DND-41 (cell line): ENCODE measurements at regions not wholly inside any gene's neighbourhood (a gene's known extent, or its start where the extent isn't known, plus 50 kb on each side); places are given as distances from the start of the nearest gene placed in this dataset.

Experiments used
- EZH2 ChIP-seq: IDR thresholded peaks from 3 replicates; pipeline ENCODE4 v1.6.1; 2012; ENCODE audit warnings: borderline replicate concordance, low read depth, mild to moderate bottlenecking, moderate library complexity, low read length, inconsistent platforms; ENCODE audit not compliant: severe bottlenecking
- TF ChIP-seq, protein P1 (sequence below): IDR thresholded peaks from 2 replicates; pipeline ENCODE4 v1.5.1; 2012; ENCODE audit warnings: borderline replicate concordance, low read length, moderate library complexity, mild to moderate bottlenecking; ENCODE audit not compliant: poor library complexity, severe bottlenecking; ENCODE audit errors: extremely low read depth

DNA sequence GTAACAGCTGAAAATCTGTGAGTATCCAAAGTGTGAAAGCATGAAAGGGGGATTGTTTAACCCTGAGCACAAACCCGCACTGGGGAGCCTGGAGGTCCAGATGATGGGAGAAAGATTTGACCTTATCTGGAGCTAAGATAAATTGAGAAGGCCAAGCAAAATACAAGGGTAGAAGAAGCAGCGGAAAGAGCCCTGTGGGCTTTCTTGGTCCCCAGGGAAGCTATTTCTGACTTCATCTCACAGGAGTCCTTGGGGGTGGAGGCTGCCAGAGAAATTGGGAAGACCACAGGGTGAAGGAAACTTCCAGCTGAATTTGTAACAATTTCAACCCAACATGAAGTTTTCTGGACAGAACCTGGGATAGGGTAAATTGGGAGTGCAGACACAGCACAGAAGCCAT, 476.9 kb downstream of the MMUT start:
- no peak for TF ChIP-seq EZH2
- TF ChIP-seq, protein P1, sequence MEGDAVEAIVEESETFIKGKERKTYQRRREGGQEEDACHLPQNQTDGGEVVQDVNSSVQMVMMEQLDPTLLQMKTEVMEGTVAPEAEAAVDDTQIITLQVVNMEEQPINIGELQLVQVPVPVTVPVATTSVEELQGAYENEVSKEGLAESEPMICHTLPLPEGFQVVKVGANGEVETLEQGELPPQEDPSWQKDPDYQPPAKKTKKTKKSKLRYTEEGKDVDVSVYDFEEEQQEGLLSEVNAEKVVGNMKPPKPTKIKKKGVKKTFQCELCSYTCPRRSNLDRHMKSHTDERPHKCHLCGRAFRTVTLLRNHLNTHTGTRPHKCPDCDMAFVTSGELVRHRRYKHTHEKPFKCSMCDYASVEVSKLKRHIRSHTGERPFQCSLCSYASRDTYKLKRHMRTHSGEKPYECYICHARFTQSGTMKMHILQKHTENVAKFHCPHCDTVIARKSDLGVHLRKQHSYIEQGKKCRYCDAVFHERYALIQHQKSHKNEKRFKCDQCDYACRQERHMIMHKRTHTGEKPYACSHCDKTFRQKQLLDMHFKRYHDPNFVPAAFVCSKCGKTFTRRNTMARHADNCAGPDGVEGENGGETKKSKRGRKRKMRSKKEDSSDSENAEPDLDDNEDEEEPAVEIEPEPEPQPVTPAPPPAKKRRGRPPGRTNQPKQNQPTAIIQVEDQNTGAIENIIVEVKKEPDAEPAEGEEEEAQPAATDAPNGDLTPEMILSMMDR = no peak
